K562 (cell line): ENCODE measurements at regions not wholly inside any gene's neighbourhood (a gene's known extent, or its start where the extent isn't known, plus 50 kb on each side); places are given as distances from the start of the nearest gene placed in this dataset.
A peak's percentile ranks its signal among the peaks of the same experiment; 100 is the strongest.

Experiments
- CBFA2T2 ChIP-seq: fragments of 450-650 bp; conservative IDR thresholded peaks from 2 replicates; pipeline ENCODE4 v1.6.1; 2017; ENCODE audit warnings: mild to moderate bottlenecking
- CHD2 ChIP-seq: IDR thresholded peaks from 2 replicates; pipeline ENCODE4 v1.6.1; 2011; ENCODE audit warnings: low read depth, low read length
- HNRNPK ChIP-seq: fragments of 200-400 bp; formaldehyde crosslinking; IDR thresholded peaks from one replicate; pipeline ENCODE4 v1.6.1; 2018; ENCODE audit warnings: mild to moderate bottlenecking, low read depth, low read length; ENCODE audit not compliant: poor library complexity, severe bottlenecking
- LEF1 ChIP-seq: fragments of 450-650 bp; IDR thresholded peaks from 2 replicates; pipeline ENCODE4 v1.6.1; 2016; ENCODE audit warnings: mild to moderate bottlenecking
- MEIS2 ChIP-seq: fragments of 450-650 bp; IDR thresholded peaks from 2 replicates; pipeline ENCODE4 v1.6.1; 2014; ENCODE audit warnings: mild to moderate bottlenecking; ENCODE audit not compliant: partially characterized antibody
- NR1H2 ChIP-seq: sonication (generic); formaldehyde crosslinking; IDR thresholded peaks from 2 replicates; pipeline ENCODE4 v1.4.0; 2020; ENCODE audit warnings: mild to moderate bottlenecking, missing genetic modification reagents
- POLR2A ChIP-seq: fragments of 450-650 bp; conservative IDR thresholded peaks from 2 replicates; pipeline ENCODE4 v1.6.1; 2016
- RBFOX2 ChIP-seq: fragments of 200-400 bp; formaldehyde crosslinking; IDR thresholded peaks from 2 replicates; pipeline ENCODE4 v1.6.1; 2017; ENCODE audit warnings: low read depth, mild to moderate bottlenecking, low read length, moderate library complexity
- SIX5 ChIP-seq, 2 experiments: IDR thresholded peaks; 2 replicates each; pipeline ENCODE4 v1.6.1; 2011; ENCODE audit warnings: low read length in 2 of 2, borderline replicate concordance in 1 of 2, low read depth in 1 of 2, mild to moderate bottlenecking in 1 of 2, moderate library complexity in 1 of 2; ENCODE audit not compliant: insufficient read depth in 1 of 2
- SMAD4 ChIP-seq: fragments of 250-450 bp; sonication (Bioruptor Pico); conservative IDR thresholded peaks from 2 replicates; pipeline ENCODE4 v1.8.0; 2021; ENCODE audit warnings: inconsistent platforms, mild to moderate bottlenecking, moderate library complexity
- TFAP4 ChIP-seq: sonication (generic); formaldehyde crosslinking; IDR thresholded peaks from 2 replicates; pipeline ENCODE4 v1.8.0; 2022; ENCODE audit warnings: missing genetic modification reagents, mild to moderate bottlenecking, moderate library complexity, borderline replicate concordance
- ZBTB33 ChIP-seq: sonication (generic); formaldehyde crosslinking; IDR thresholded peaks from 2 replicates; pipeline ENCODE4 v1.8.1; 2023; ENCODE audit warnings: mild to moderate bottlenecking, missing genetic modification reagents
- ZNF449 ChIP-seq: fragments of 250-450 bp; sonication (Bioruptor Pico); IDR thresholded peaks from 2 replicates; pipeline ENCODE4 v1.8.0; 2022; ENCODE audit warnings: moderate library complexity, mild to moderate bottlenecking, inconsistent platforms
- ZNF639 ChIP-seq, 2 experiments: fragments of 200-800 bp in 1 of 2; sonication (Bioruptor generic) in 1 of 2; sonication (generic) in 1 of 2; formaldehyde crosslinking in 1 of 2; IDR thresholded peaks in 1 of 2; conservative IDR thresholded peaks in 1 of 2; 2 replicates each; pipeline versions ENCODE4 v1.5.0 to v1.6.1; 2016 to 2020; ENCODE audit warnings: missing compliant biosample characterization in 1 of 2, missing genetic modification characterization in 1 of 2, missing genetic modification reagents in 1 of 2

GRCh38 chr19:28519952-28520861, 692.7 kb downstream of the UQCRFS1 start (continued):
- TF ChIP-seq TFAP4 = 0 out of 2 replicates have a peak, but pooled peaks have one; percentile 11
- TF ChIP-seq POLR2A = peak; percentile 18; the same call in 1 of the 2 replicates
- TF ChIP-seq CHD2 = no peak
- TF ChIP-seq MEIS2 = peak; percentile 45
- TF ChIP-seq ZNF449 (CRISPR knock-in tag) = no peak
- no peak for TF ChIP-seq NR1H2 (CRISPR knock-in tag)
- TF ChIP-seq ZBTB33 (CRISPR knock-in tag) = peak; percentile 78; the same call in 1 of the 2 replicates
- TF ChIP-seq SMAD4 (CRISPR knock-in tag) = peak; percentile 42; the same call in 1 of the 2 replicates
- TF ChIP-seq HNRNPK = no peak
- no peak for TF ChIP-seq RBFOX2
- TF ChIP-seq ZNF639 (CRISPR knock-in tag; conservative IDR thresholded peaks at IDR 0.05 in 1 of 2, IDR thresholded peaks at IDR 0.05 in 1 of 2) = no peak
- no peak for TF ChIP-seq SIX5 (IDR thresholded peaks at IDR 0.05; ENCODE audit: borderline replicate concordance in 1 of 2, insufficient read depth in 1 of 2, low read depth in 1 of 2, low read length in 2 of 2)
- TF ChIP-seq CBFA2T2 = no peak
- TF ChIP-seq LEF1 = no peak
- TF ChIP-seq, all 486 proteins: peak for 17
